D721Med (cell line): ENCODE measurements at regions not wholly inside any gene's neighbourhood (a gene's known extent, or its start where the extent isn't known, plus 50 kb on each side); places are given as distances from the start of the nearest gene placed in this dataset.
A peak's percentile ranks its signal among the peaks of the same experiment; 100 is the strongest.

ENCODE experiments used
- DNase-seq: peaks from one replicate; pipeline ENCODE4 v3.0.0; 2011; ENCODE audit warnings: low spot score; ENCODE audit not compliant: insufficient read length
- FAIRE-seq: peaks from 2 replicates; lab custom pipeline; 2011; peaks lifted over from hg19 to GRCh38; lab: Jason Lieb, UNC
- TF ChIP-seq, protein P1 (sequence below): IDR thresholded peaks from 2 replicates; pipeline ENCODE4 v1.5.1; 2012; ENCODE audit warnings: mild to moderate bottlenecking, control low read depth; ENCODE audit not compliant: insufficient read depth; ENCODE audit errors: missing control alignments

GRCh38 chr3:99542767-99543518, 95.5 kb upstream of the COL8A1 start:
- TF ChIP-seq, protein P1, sequence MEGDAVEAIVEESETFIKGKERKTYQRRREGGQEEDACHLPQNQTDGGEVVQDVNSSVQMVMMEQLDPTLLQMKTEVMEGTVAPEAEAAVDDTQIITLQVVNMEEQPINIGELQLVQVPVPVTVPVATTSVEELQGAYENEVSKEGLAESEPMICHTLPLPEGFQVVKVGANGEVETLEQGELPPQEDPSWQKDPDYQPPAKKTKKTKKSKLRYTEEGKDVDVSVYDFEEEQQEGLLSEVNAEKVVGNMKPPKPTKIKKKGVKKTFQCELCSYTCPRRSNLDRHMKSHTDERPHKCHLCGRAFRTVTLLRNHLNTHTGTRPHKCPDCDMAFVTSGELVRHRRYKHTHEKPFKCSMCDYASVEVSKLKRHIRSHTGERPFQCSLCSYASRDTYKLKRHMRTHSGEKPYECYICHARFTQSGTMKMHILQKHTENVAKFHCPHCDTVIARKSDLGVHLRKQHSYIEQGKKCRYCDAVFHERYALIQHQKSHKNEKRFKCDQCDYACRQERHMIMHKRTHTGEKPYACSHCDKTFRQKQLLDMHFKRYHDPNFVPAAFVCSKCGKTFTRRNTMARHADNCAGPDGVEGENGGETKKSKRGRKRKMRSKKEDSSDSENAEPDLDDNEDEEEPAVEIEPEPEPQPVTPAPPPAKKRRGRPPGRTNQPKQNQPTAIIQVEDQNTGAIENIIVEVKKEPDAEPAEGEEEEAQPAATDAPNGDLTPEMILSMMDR: no peak
- DNase-seq (no peak), FAIRE-seq (no peak)

DNA sequence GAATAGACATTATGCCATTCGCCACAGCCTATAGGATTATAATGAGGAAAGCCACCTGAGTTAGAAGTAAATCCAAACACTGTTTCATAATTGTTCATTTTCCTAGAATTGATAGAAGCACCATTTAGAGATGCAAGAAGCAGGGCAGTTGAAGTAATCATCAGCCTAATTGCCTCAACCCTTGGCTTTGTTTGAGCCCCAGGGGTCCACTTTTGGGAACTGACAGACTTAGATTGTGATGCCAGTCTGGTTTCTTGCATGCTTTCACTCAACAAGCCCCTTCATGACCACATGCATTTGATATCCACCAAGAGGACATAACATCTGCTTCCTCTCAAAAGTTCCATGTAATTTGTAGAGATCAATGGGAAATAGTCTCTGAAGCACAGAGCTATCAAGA, 97.2 kb upstream of the COL8A1 start:
- FAIRE-seq (no peak), DNase-seq (no peak)
- TF ChIP-seq, protein P1: no peak

- DNase-seq: no peak
- FAIRE-seq: no peak
- TF ChIP-seq, protein P1: no peak
Measured at GRCh38 chr3:99537416-99537815, 101.0 kb upstream of the COL8A1 start.

DNA sequence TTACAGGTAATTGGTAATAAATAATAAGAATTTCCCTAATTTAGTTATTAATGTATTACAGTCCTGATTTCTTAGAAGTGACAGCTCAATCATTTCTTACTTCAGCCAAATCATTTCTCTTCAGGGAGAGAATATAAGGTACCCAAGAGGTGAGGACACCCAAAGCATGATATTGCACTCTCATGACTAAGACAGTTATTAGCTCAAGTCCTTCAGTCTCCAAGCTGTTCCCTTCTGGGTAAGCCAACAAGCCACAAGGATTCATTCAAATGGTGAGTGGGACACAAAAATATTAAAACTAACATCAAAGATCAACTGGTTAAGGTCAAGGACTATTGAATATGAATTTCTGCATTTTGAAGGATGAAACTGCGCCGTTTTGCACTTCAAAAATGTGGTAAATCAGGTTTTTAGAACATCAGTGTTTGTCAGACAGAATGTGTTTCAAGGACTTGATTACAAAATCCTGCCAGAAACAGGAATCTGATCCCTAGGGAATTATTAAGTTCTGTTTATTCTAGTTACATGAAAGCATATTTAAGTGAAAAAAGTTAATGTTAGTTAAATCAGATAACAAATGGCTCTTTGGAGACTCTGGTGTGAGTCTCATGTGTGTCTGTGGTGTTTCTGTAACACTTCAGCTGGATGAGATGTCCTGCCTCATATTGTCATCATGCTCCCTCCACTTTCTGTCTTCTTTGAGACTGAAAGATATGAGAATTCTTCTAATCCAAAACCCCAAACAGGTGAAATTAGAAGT, 101.7 kb upstream of the COL8A1 start:
- FAIRE-seq: no peak
- no peak for DNase-seq
- TF ChIP-seq, protein P1: no peak

GRCh38 chr3:99534951-99535704, 103.3 kb upstream of the COL8A1 start:
- no peak for DNase-seq
- TF ChIP-seq, protein P1: no peak
- FAIRE-seq: no peak

GRCh38 chr3:99532246-99532645, 106.1 kb upstream of the COL8A1 start:
- FAIRE-seq: no peak
- no peak for DNase-seq
- TF ChIP-seq, protein P1: peak; percentile 83
